GM21447 (cell line): ENCODE measurements at regions not wholly inside any gene's neighbourhood (a gene's known extent, or its start where the extent isn't known, plus 50 kb on each side); places are given as distances from the start of the nearest gene placed in this dataset.
A peak's percentile ranks its signal among the peaks of the same experiment; 100 is the strongest.
"Not testable (repeated sequence)": the region's sequence is repeated elsewhere in the genome, so short reads cannot be mapped to it uniquely, and the experiment has no call there.

Experiments
- ATAC-seq: cut with Tn5 transposase; IDR thresholded peaks from one replicate; pipeline ENCODE4 v1.9.1; 2021; ENCODE audit not compliant: unreplicated experiment

DNA sequence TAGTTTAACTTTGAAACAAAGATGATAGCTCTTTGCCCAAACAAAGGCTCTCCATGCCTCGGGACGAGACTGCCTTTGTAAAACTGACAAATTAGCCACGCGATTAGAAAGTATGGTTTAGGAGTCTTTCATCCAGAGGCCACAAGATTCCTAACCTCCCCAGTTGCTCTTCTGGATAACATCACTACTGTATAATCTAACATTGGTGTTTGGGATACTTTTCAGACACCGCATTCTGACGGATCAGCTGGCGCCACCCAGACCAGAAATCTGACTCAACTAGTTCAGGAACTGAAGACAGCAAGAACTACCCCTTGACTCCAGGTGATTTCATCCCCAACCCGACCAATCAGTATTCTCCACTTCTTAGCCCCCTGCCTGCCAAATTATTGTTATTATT, 98.1 kb upstream of the TEX13D start:
- ATAC-seq, result no peak

DNA sequence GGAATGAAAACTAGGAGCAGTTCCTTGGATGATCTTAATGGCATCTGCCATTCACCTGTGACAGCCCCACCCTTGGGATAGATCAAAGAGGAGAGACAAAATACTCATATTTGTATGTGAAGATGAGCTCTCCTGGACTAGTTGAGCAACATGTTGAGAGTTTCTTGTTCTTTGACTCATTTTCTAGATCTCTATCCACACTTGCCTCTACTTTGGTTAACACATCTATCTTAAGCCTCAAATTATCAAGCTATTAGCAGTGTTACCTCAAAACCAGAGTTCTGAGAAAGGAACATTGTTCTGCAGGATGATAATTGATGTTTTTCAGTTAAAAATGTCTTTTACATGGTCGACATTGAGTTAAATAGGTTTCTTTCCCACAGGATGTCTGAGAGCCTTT, 94.2 kb upstream of the TEX13D start:
- ATAC-seq, result no peak

DNA sequence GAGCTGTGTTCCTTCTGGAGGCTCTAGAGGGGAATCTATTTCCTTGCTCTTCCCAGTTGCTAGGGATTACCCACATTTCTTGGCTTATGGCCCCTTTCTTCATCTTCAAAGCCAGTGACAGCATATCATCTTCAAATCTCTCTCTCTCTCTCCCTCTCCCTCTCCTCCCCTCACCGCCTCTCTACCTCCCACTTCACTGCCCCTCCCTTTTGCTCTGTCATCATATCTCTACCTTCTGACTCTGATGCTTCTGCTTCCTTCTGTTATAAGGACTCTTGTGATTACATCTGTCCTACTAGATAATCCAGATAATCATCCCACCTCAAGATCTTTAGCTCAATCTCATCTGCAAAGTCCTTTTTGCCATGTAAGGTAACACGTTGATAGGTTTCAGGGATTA, 93.1 kb upstream of the TEX13D start:
- ATAC-seq, result no peak

- peak; percentile 95 for ATAC-seq
Observed at GRCh38 chrX:124239911-124240310, 92.5 kb upstream of the TEX13D start.

- no peak for ATAC-seq
Observed at GRCh38 chrX:124240422-124240821, 92.0 kb upstream of the TEX13D start.

GRCh38 chrX:124242131-124242530, 90.3 kb upstream of the TEX13D start:
- ATAC-seq, result no peak

DNA sequence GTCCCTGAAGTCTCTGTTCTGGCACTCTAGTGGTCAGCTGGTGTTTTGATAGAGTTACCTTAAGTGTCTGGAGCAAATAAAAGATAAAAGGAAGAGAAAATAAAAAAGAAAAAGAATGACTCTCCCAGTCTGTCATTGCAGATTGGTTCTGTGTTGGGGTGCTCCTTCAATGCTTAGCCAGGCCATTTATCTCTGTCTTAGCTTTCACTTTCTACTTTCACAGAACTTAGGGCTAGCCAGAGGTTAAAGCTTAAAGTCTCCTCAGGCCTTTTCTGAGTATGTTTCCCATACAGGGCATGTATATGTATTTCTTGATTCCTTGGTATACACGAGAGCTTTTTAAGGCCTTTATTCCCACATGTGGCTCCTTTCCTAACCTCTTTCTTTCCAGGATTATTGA, 83.1 kb upstream of the TEX13D start:
- peak; percentile 66 for ATAC-seq

DNA sequence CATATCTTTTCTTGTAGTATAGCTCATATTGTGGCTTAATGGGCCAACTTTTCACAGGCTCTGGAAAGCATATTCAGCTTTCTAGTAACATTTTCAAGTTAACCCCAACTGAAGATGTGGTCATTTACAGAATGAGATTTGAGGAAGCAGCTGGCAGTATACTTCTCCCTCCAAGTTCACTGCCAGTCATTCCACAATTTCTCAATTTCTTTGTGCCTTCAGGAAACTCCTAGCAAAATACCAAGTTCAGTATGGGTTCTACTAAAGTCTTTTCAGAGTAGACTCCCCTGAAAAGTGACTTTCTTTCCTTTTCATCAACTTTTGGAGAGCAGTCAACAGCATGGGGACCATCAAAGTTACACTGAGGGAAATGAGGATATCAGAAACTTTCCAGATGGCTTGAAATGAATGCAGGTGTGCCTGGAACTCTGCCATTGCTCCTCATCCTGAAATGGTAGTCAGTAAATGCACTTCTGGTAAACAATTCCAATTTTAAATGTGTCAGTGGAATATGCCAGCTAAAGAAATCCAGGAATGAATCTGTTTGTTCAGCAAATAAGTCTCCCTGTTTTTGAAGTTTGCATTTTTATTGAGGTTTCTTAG, 81.5 kb upstream of the TEX13D start:
- no peak for ATAC-seq

GRCh38 chrX:124254611-124255010, 77.8 kb upstream of the TEX13D start:
- ATAC-seq, result no peak

DNA sequence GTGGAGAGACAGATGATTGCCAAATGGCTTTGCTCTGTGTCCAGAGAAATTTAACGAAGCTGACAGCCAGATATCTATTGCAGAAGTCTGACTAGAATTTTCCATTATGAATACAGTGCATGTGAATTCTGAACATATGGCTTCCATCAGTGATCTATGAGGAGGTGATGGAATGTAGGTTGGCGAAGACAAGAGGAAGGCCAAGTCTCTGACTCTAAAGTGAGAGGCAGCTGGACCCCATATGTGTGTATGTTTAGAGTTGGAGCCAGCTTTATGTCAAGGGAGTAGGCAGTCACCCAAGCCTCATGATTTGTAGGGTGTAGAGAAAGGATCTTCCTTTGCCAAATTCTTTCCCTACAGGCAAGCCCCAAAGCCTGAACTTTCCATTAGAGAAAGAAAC, 76.2 kb upstream of the TEX13D start:
- ATAC-seq, result no peak

GRCh38 chrX:124256629-124257380, 75.7 kb upstream of the TEX13D start:
- ATAC-seq, result no peak

- ATAC-seq, result no peak
Observed at GRCh38 chrX:124257924-124258702, 74.3 kb upstream of the TEX13D start.

- ATAC-seq, result no peak
Observed at GRCh38 chrX:124260845-124261244, 71.6 kb upstream of the TEX13D start.

DNA sequence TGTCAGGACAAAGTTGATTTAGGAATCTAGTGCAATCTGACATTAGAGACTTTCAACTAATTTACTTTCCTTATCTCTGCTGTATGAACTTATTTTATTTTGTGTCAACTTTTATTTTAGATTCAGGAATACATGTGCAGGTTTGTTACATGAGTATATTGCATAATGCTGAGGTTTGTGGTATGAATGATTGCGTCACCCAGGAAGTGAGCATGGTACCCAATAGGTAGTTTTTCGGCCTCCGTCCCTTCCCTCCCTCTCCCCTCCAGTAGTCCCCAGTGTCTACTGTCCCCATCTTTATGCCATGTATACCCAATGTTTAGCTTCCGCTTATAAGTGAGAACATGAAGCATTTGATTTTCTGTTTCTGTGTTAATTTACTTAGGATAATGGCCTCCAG, 68.7 kb upstream of the TEX13D start:
- ATAC-seq, result no peak

DNA sequence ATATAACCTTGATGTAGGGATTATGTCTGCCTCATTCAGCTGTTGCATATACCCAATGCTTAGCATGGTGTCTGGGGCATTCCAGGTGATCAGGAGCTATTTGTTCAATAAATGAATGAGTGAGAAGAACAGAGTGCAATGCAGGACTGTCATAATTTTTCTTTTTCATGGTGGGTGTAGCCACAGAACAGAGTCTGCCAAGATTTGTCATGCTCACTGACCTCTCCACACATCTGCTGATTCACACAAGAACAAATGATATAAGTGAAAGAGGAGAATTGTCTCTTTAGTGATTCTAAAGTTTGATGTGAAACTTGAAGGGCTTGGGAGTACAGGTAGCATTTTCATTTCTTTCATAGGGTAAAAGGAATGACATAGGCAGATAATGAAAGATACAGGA, 64.4 kb upstream of the TEX13D start:
- ATAC-seq, result no peak

- ATAC-seq, result no peak
Observed at GRCh38 chrX:124269881-124270280, 62.6 kb upstream of the TEX13D start.

DNA sequence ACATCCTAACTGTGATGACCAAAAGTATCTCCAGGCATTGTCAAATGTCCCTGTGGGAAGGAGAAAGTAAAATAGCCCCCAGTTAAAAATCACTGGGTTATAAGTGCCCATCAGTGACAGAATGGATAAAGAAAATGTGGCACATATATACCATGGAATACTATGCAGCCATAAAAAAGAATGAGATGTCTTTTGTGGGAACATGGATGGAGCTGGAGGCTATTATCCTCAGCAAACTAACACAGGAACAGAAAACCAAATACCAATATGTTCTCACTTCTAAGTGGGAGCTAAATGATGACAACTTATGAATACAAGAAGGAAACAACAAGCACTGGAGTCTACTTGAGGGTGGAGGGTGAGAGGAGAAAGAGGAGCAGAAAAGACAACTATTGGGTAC, 60.9 kb upstream of the TEX13D start:
- not testable (repeated sequence) for ATAC-seq

GRCh38 chrX:124272370-124272982, 60.0 kb upstream of the TEX13D start:
- ATAC-seq, result no peak

DNA sequence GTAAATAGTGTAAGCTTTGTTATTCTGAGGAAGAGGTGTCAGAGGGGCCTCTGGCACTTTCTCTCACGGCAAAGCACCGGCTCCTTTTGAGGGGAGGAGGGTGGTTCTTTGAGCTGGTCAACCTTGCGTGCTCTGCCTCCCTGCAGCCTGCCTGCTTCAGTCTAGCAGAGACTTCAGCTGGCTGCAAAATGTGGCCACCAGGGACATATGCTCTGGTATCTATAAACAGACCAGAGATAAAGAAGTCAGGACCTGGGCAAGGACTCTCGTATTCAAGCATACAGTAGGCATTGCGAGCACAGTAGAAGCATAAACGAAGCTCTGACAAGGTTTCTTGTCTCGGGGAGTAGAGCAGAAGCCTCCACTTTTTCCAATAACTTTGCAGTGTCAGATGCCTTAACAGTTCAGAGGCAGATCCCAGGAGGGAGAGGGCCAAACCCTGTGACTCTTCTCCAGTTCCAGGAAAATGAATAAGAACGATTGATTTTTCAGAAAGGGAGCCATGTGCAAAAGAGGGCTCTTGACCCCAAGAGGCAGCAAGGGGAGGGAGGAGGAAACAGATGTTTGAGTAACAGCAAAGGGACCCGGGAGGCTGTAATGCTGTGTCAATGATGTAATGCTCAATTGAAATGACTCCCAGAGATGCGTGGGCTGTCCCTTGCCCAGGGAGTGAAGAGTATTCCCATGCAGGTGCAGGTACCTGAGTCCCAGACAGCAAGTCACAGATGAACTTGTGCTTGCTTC, 57.9 kb upstream of the TEX13D start:
- no peak for ATAC-seq

DNA sequence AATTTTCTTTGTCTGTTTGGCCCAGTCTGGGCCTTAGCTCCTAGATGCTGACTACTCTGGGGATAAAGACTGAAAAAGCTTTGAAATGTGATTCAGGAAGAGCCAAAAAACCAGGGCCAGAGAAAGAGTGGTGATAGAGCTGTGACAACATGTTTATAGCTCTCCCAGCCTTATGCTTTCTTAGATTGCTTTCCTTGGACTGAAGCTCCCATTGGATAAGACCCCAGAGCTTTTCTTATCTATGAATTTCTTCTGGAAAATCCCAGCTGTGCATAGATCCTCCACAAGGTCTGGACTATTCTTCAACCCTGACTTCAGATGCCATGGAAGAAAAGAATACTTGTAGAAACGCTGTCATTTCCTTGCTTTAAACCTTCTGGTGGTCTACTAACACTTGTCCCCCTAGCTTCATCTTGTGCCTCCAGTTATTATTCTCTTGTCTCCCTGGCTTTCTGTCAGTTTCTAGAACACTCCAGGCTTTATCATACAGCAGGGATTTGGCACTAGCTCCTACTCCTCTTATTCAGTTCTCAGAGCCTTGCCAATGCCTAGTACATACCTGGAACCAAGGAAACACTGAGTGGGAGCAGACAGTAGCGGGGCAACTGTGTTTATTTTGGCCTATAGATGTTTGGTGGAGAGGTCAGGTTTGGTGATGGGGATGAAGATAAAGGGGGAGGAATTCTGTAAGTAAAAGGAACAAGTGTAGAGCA, 57.1 kb upstream of the TEX13D start:
- no peak for ATAC-seq
